CD14-positive monocyte (primary cell): ENCODE measurements at regions not wholly inside any gene's neighbourhood (a gene's known extent, or its start where the extent isn't known, plus 50 kb on each side); places are given as distances from the start of the nearest gene placed in this dataset.

Experiments
- DNase-seq, 3 donors: peaks; one replicate each; pipeline ENCODE4 v3.0.0-alpha.2; 2011 to 2022
- H2AFZ ChIP-seq: 2 replicates; pipeline ENCODE4 v1.6.0; 2012; ENCODE audit warnings: mild to moderate bottlenecking, low read depth, low read length, inconsistent platforms; ENCODE audit not compliant: insufficient read depth, poor library complexity, severe bottlenecking
- H3K27ac ChIP-seq, 2 donors: 1 replicate in 1 of 2; 2 replicates in 1 of 2; pipeline ENCODE4 v1.5.1; 2012 to 2013; ENCODE audit warnings: low read length in 2 of 2, control low read depth in 1 of 2, inconsistent platforms in 1 of 2, low read depth in 1 of 2, mild to moderate bottlenecking in 1 of 2
- H3K27me3 ChIP-seq, 2 donors: one replicate each; pipeline versions ENCODE4 v1.6.0 to v1.6.1; 2011 to 2013; ENCODE audit warnings: low read length in 2 of 2; ENCODE audit not compliant: control insufficient read depth in 2 of 2, insufficient read depth in 2 of 2
- H3K36me3 ChIP-seq, 2 donors: replicated peaks in 1 of 2; 1 replicate in 1 of 2; 2 replicates in 1 of 2; pipeline versions ENCODE4 v1.5.1 to v1.6.1; 2012 to 2013; ENCODE audit warnings: low read length in 2 of 2, control low read depth in 1 of 2, inconsistent platforms in 1 of 2, mild to moderate bottlenecking in 1 of 2; ENCODE audit not compliant: insufficient read depth in 2 of 2, control insufficient read depth in 1 of 2
- H3K4me1 ChIP-seq, 2 donors: 1 replicate in 1 of 2; 2 replicates in 1 of 2; pipeline versions ENCODE4 v1.5.1 to v1.6.1; 2012 to 2013; ENCODE audit warnings: low read length in 2 of 2, control low read depth in 1 of 2, inconsistent platforms in 1 of 2, mild to moderate bottlenecking in 1 of 2, moderate library complexity in 1 of 2; ENCODE audit not compliant: insufficient read depth in 2 of 2, control insufficient read depth in 1 of 2
- H3K4me2 ChIP-seq: replicated peaks from 2 replicates; pipeline ENCODE3; 2012; ENCODE audit warnings: low read length, moderate library complexity, mild to moderate bottlenecking; ENCODE audit not compliant: poor library complexity, severe bottlenecking; ENCODE audit errors: extremely low read depth
- H3K4me3 ChIP-seq, 3 experiments: fragments of 200-600 bp in 1 of 3; sonication (generic) in 1 of 3; replicated peaks in 1 of 3; 1 replicate in 2 of 3; 2 replicates in 1 of 3; pipeline ENCODE4 v1.5.1; 2011 to 2013; ENCODE audit warnings: low read length in 3 of 3, mild to moderate bottlenecking in 3 of 3, control low read depth in 2 of 3, low read depth in 2 of 3, inconsistent platforms in 1 of 3, moderate library complexity in 1 of 3
- H3K79me2 ChIP-seq: 2 replicates; pipeline ENCODE4 v1.6.0; 2012; ENCODE audit warnings: mild to moderate bottlenecking, control low read depth, inconsistent platforms, low read length, moderate library complexity; ENCODE audit not compliant: insufficient read depth
- H3K9ac ChIP-seq: 2 replicates; pipeline ENCODE4 v1.6.0; 2017; ENCODE audit warnings: low read length, mild to moderate bottlenecking; ENCODE audit not compliant: insufficient read depth, poor library complexity, severe bottlenecking
- H3K9me3 ChIP-seq, 2 donors: replicated peaks in 1 of 2; 1 replicate in 1 of 2; 2 replicates in 1 of 2; pipeline versions ENCODE4 v1.5.1 to v1.6.1; 2012 to 2013; ENCODE audit warnings: low read length in 2 of 2, control low read depth in 1 of 2; ENCODE audit not compliant: control insufficient read depth in 1 of 2, insufficient read depth in 1 of 2
- H4K20me1 ChIP-seq: 2 replicates; pipeline ENCODE4 v1.6.0; 2012; ENCODE audit warnings: mild to moderate bottlenecking, low read length, control low read depth, moderate library complexity; ENCODE audit not compliant: insufficient read depth
- H3K27ac Mint-ChIP-seq, 7 donors: one replicate each; pipeline ENCODE4 v1.8.0; 2020; ENCODE audit warnings: mild to moderate bottlenecking in 7 of 7, mixed read lengths in 7 of 7, moderate library complexity in 6 of 7, inconsistent platforms in 2 of 7
- H3K27me3 Mint-ChIP-seq, 3 donors: one replicate each; pipeline ENCODE4 v1.8.0; 2021 to 2022; ENCODE audit warnings: low read depth in 3 of 3, mild to moderate bottlenecking in 3 of 3, mixed read lengths in 3 of 3, moderate library complexity in 3 of 3, inconsistent platforms in 1 of 3
- H3K36me3 Mint-ChIP-seq, 2 donors: one replicate each; pipeline ENCODE4 v1.8.0; 2020; ENCODE audit warnings: mixed read lengths in 2 of 2, inconsistent platforms in 1 of 2, mild to moderate bottlenecking in 1 of 2
- H3K4me1 Mint-ChIP-seq: one replicate; pipeline ENCODE4 v1.8.0; 2020; ENCODE audit warnings: mild to moderate bottlenecking, mixed read lengths
- H3K4me3 Mint-ChIP-seq, 2 donors: one replicate each; pipeline ENCODE4 v1.8.0; 2020; ENCODE audit warnings: mild to moderate bottlenecking in 2 of 2, mixed read lengths in 2 of 2, moderate library complexity in 1 of 2
- H3K9me3 Mint-ChIP-seq, 7 donors: one replicate each; pipeline ENCODE4 v1.8.0; 2020 to 2022; ENCODE audit warnings: mixed read lengths in 7 of 7, mild to moderate bottlenecking in 6 of 7, moderate library complexity in 6 of 7, inconsistent platforms in 2 of 7
- WGBS: methylation state at CpG from one replicate; pipeline ENCODE4 v1.1.5; 2013; ENCODE audit warnings: missing lambda C conversion rate; ENCODE audit not compliant: insufficient coverage; 5-methylcytosine and 5-hydroxymethylcytosine counted together
- intact Hi-C, 2 donors: fragments of 100-400 bp; cut with micrococcal nuclease; formaldehyde crosslinking; loops; one replicate each; pipeline versions ENCODE4 v1.15.0 to v1.15.1; 2023
- TF ChIP-seq, protein P1 (sequence below): fragments of 200-600 bp; IDR thresholded peaks from one replicate; pipeline ENCODE4 v1.8.0; 2022; ENCODE audit warnings: antibody characterized with exemption, mild to moderate bottlenecking

DNA sequence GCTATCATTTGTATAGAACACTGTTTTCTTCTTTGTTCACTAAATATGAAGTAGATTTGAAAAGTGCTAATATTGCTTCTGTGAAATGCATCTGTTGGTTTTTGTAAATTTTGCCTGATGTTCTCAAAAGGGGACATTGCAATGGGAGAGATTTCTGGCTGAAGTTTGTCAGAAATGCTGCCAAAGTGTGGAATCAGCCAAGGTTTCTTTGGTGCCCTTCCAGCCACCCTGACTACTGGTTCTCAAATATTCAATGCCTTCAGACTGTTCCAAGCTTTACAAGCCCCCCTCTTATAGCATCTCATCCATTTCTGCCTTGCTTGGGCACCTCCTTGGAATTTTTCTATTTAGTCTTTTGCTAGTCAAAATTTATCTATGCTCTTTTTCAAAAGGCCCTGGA is 60.6 kb upstream of the TMLHE start:
- Histone ChIP-seq H3K79me2 (no peaks in the 10 kb centered on the region), H3K4me2 (no peak overlapping the region), H3K36me3 (no peaks in the 10 kb centered on the region), H3K9ac (no peak overlapping the region), H3K27ac (no peak overlapping the region), H3K4me3 (no peak overlapping the region), H3K9me3 (no peaks in the 10 kb centered on the region), H3K27me3 (no peaks in the 10 kb centered on the region), H4K20me1 (no peaks in the 10 kb centered on the region), H3K4me1 (no peaks in the 10 kb centered on the region), H2AFZ (no peak overlapping the region)
- Mint-ChIP-seq H3K27ac (no peak overlapping the region), H3K9me3 (peaks cover 0 to 4% (median 0%) of the 10 kb centered on the region in 7 donors), H3K4me1 (no peaks in the 10 kb centered on the region), H3K27me3 (no peaks in the 10 kb centered on the region), H3K36me3 (no peaks in the 10 kb centered on the region), H3K4me3 (no peak overlapping the region)
- TF ChIP-seq, protein P1, sequence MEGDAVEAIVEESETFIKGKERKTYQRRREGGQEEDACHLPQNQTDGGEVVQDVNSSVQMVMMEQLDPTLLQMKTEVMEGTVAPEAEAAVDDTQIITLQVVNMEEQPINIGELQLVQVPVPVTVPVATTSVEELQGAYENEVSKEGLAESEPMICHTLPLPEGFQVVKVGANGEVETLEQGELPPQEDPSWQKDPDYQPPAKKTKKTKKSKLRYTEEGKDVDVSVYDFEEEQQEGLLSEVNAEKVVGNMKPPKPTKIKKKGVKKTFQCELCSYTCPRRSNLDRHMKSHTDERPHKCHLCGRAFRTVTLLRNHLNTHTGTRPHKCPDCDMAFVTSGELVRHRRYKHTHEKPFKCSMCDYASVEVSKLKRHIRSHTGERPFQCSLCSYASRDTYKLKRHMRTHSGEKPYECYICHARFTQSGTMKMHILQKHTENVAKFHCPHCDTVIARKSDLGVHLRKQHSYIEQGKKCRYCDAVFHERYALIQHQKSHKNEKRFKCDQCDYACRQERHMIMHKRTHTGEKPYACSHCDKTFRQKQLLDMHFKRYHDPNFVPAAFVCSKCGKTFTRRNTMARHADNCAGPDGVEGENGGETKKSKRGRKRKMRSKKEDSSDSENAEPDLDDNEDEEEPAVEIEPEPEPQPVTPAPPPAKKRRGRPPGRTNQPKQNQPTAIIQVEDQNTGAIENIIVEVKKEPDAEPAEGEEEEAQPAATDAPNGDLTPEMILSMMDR = no peak
- intact Hi-C loops = no loop called here
- no peak for DNase-seq

DNA sequence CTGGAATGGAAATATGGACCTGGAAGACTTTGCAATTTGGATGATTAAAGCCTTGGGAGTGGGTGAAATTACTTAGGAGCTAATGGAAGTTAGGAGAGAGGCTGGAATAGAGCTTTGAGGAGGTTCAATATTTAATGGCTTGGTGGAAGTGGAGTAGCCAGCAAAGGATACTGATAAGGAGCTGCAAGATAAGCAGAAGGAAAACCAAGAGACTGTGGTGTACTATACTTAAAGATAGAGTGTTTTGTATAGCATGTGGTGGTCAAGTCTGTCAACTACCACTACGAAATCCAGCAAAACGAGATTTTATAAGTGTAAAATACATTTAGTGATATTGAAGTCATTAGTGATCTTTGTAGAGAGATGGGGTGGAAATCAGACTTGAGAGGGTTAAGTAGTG is 54.0 kb upstream of the TMLHE start:
- H2AFZ ChIP-seq = no peak overlapping the region
- H3K27me3 ChIP-seq = no peaks in the 10 kb centered on the region
- Mint-ChIP-seq H3K27me3 (no peaks in the 10 kb centered on the region), H3K9me3 (peaks cover 0 to 24% (median 4%) of the 10 kb centered on the region in 7 donors), H3K27ac (no peak overlapping the region), H3K4me3 (no peak overlapping the region), H3K4me1 (no peaks in the 10 kb centered on the region), H3K36me3 (peaks cover 0 to 2% of the 10 kb centered on the region in 2 donors)
- no peaks in the 10 kb centered on the region for H3K79me2 ChIP-seq
- H3K4me1 ChIP-seq = no peaks in the 10 kb centered on the region
- no CpG with 5 or more reads among the region's 2 CpGs for WGBS
- H4K20me1 ChIP-seq = no peaks in the 10 kb centered on the region
- H3K4me3 ChIP-seq = no peak overlapping the region
- peaks cover 0 to 7% of the 10 kb centered on the region in 2 donors for H3K9me3 ChIP-seq
- no peak for DNase-seq
- intact Hi-C loops = no loop called here
- H3K36me3 ChIP-seq = no peaks in the 10 kb centered on the region
- TF ChIP-seq, protein P1 = no peak
- no peak overlapping the region for H3K4me2 ChIP-seq
- no peak overlapping the region for H3K27ac ChIP-seq
- H3K9ac ChIP-seq = no peak overlapping the region
